ENCODE measurements at regions not wholly inside any gene's neighbourhood (a gene's known extent, or its start where the extent isn't known, plus 50 kb on each side); places are given as distances from the start of the nearest gene placed in this dataset.
A peak's percentile ranks its signal among the peaks of the same experiment; 100 is the strongest.

DNA sequence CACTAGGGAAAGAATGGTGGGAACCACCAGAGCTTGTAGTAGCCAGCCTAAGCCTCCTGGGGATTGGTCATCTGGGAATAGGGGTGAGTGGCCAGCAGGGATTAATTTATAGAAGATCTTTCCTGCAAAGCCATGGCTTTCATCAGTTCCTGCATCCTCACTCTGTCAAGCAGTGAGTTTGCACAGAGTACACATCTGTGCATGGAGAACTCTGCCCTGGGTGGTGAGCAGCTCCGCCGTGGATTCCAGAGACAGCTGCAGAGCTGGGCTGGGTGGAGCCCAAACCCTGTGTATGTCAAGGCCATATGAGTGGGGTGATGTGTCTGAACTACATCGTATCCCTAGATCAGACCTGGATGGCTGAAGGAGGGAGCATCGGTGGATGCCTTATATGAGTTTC lies 182.2 kb downstream of the GLI2 start:
- DNase-seq (ENCODE audit: low spot score), result no peak

DNA sequence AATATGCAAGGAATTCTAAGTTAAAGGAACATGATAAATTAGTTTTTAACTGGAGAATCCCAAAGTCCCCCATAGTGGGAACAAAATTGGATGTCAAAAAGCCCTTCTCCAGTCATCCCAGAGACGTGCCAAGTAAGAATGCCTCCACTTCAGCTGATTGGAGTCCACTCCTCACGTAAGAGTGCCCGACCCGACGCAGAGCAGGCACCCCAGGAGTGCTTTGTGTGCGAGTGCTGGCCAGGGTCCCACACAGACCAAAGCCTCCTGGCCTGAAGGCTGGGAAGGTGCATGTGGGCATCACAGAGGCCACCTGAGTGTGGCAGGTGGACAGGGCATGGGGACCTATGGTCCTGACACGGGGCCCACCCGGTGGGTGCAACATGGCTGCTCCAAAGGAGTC lies 183.5 kb downstream of the GLI2 start:
- DNase-seq (ENCODE audit: low spot score), result no peak

DNA sequence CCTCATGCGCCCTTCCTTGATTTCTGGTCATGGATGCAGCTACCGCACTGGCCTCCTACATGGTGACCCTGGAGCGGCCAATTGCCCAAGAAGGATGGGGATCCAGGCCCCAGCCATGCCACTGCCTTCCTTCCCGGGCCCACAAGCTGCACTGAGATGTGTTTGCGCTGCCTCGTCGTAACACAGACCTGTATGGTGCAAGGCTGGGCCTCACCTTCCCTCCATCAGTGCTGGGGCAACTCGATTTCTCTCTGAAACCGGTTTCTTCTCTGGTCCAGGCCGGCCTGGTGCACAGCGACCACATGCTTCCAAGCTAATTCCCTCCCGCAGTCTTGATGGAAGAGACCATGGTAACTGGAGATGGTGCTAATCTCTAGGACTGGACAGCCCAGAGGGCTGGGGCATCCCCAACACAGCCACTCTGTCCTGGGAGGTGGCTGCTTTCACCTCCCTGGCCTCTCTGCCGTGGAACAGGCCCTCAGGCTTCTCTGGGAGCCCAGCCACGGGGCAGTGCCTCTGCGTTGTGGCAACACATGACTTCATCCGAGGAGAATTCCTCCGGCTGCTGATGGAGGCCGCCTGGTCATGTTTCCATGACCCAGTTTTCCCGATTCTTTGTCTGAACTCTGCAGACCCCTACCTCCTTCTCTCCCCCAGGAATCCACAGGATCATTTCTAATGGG lies 184.2 kb downstream of the GLI2 start:
- DNase-seq (ENCODE audit: low spot score), result no peak

DNA sequence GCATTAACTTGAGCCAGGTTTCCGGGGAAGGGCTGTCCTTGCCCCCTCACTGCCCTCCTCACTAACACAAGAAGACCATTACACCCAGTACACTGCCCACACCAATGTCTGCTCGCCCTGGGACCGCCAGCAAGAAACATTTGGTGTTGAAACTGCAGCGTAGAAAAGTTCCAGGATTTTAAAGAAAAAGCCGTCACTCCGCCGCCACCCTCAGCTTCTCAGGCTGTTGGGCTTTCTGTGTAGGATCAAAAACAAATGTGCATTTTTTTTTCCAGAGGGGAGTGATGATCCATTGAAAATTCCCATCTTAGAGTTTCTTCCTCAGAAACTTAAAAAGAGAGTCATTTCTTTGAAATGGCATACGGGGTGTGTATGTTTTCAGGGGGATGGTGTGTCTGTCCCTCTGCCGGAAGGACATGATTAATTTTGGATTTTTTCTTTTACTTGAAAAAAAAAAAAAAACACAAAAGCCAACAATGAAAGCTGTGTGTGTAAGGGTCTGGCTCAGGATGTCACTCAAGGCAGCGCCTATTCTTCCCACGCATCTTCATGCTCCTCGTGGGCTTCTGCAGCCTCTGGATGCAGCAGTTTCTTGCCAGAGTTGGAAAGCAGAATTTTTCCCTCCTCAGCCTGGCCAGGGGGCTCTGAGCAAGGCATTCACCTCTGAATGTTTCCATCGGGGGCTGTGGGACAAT lies 184.9 kb downstream of the GLI2 start:
- no peak for DNase-seq (ENCODE audit: low spot score)

DNA sequence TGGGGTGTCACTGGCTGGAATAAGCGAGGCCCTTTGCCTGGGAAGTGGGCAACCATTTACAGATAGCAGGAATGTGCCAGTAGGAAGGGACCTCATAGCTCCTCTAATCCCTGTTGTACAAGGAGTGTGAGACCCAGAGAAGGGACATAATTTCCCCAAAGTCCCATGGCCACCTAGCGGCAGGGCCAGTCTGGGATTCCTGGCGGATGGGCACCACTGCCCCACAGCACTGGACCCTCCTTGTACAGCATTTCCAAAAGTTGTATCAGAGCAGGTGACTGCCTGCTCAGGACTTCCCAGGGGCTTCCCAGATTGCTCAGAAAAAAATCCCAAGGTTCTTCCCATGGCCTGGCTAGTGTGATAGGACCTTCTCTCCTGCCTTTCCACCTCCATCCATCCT lies 185.8 kb downstream of the GLI2 start:
- DNase-seq (ENCODE audit: low spot score), result no peak

DNA sequence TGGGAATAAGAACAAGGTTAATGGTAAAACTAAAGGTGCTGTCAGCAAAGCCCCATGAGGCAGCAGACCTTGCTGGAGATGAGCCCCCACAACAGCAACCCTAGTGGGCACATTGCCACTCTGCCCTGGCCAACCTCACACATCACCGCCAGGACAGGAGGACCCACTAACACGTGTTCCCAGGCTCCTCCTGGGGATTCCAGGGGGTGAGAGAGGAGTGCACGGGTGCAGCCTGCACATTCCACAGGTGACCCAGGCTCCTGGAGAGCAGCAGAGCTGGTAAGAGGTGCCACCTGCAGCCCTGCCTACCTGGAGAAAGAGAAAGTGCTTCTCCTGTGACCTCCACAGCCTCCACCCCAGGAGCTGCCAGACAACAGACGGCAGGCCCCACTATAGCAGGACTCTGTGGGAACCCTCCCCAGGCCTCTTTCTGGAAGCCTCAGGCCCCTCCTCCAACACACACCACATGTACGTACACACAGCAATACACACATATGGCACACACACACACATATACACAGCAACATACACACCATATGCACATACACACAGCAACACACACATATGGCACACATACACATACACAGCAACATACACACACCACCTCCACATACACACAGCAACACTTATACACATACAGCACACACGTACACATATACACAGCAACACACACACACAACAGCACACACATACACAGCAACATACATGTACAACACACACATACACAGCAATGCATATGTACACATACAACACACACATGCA lies 187.1 kb downstream of the GLI2 start:
- DNase-seq (ENCODE audit: low spot score), result no peak

DNA sequence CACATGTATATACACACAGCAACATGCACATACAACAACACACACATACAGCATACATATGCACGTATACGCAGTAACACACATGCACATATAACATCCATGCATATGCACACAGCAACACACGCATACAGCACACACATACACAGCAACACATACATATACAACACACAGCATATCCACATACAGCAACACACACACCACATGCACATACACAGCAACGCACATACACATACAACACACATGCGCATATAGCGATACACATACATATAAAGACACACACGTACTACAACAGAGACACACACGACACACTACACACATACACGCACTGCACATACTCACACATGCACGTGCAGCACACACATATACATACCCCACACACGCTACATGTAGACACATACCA lies 187.8 kb downstream of the GLI2 start:
- no peak for DNase-seq (ENCODE audit: low spot score)

DNA sequence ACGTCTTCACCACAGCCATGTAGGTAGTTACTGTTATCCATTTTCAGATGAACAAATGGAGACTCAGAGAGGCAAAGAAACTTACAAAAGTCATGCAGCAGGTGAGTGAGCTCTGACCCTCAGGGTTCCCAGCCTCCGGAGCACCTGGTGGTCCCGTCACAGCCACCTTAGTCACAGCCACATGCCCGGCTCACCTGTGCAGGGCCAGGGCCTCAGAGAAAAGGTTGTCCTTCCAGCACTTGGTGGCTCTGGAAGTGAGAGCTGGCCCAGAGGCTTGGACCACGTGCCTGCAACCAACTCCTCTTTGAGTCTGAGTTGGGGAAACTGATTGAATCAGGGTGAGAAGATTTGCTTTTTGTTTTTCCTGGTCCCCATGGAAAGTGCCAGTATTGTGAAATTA lies 189.3 kb downstream of the GLI2 start:
- DNase-seq (ENCODE audit: low spot score), result no peak

DNA sequence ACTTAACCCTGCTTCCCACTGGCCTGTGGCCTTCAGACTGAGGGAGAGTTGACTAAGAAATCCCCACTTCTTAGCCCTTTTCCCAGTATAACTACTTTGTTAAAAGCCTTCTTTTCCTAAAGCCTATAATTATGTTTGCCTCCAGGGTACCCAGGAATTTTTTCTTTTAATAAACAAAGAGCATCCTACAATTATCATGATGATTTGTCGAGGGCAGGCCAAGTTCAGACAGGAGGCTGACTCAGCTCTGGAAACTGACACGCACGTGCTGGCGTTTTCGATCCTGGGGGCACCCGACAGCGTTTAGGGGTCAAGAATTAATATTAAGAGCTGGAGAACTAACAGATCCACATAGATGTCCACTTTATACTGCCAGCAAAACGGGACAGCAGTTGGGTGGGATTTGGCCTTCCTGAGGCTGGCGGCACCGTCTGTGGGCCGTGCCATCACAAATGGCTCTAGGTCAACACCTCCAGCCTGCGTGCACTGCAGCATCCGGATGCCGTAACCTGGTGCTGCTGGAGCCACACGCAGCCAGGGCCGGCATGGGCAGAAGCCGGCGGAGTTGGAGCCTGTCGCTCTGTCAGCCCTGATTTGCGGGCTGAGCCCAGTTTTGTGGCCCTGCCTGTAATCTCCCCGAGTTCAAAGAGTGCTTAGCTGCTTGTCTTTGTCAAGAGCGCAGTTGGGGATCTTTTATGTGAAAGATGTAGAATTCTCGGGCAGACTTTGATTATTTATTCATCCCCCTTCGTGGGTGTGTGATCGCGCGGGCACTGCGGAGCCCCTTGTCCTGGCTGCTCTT lies 191.0 kb downstream of the GLI2 start:
- DNase-seq (ENCODE audit: low spot score), result no peak

DNA sequence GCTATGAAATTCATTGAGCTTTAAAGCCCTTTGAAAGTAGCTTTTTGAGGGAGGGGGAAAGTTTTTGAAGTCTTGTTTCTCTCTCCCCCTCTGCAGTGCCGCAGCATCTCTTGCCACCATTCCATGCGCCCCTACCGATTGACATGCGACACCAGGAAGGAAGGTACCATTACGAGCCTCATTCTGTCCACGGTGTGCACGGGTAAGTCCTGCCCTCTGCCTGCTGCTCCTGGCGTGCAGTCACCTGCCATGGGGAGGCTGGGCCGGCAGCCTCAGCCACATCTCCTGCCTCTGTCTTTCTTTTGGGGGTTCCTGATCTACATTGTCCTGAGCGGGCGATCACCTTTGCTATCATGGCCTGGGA lies 191.6 kb downstream of the GLI2 start:
- DNase-seq (ENCODE audit: low spot score), result no peak

DNA sequence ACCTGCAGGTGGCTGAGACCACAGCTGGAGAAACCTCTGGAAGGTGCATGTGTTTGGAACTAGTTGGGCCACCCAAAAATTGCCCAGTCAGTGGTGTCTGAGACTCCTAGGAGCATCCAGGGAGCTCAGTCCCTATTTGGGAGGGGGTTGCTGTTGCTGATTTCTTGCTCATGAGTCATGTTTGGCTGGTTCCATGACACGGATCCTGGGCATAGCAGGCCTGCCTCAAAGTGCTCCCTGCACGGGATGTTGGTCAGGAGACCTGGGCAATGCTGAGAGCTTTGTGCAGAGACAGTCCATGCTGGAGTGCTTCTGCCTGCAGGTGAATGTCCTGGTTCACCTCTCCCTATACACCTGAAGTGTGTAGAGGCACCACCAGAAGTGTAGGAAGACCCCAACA lies 194.2 kb downstream of the GLI2 start:
- DNase-seq (ENCODE audit: low spot score), result no peak

DNA sequence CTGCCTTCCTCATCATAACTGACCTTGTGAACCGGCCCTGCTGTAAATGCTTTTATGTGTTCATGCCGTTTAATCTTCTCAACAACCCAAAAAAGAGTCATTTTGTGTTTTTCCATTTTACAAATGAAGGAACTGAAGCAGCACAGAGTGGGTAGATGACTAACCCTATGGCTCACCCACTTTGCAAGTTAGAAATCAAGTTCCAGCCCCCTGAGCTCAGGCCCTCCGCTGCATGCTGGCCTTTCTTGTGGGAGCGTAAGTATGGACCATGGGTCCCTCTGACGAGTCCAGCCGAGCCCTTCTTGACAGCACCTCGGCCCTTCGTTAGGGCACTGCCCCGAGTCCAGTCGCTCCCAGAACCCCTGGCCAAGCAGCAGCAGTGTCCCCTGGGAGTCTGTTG lies 194.6 kb downstream of the GLI2 start:
- no peak for DNase-seq (ENCODE audit: low spot score)

DNA sequence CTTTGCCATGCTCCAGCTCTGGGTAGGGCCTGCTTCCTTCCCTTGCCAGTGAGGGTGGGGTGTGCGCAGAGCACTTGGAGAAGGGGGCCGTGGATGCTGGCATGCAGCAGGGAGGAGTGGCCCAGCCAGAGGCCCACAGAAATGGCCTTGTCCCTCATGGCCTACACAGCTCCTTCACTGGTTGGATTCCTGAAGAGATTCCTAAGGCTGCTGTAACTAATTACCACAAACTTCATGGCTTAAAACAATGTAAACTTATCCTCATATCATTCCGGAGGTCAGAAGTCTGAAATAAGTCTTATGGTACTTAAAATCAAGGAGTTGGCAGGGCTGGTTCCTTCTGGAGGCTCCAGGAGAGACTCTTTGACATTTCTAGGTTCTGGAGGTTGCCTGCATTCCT lies 195.2 kb downstream of the GLI2 start:
- no peak for DNase-seq (ENCODE audit: low spot score)

DNA sequence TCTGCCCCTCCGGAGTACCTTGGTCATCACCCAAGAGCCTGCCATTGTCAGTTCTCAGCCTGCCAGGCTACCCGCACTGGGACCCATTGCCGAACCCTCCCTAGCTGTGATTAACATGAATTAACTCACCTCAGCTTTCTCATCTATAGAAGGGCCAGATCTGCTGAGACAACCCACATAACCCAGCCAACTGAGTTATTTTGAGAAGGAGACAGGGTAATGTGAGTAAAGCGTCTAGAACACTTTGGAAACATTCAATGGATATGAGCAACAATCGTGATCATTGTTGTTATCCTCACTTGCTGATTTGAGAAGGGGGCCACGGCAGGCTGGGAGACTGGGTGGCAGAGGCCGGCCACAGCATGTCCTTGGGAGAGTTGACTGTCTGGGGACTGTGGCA lies 196.8 kb downstream of the GLI2 start:
- DNase-seq (ENCODE audit: low spot score), result no peak

DNA sequence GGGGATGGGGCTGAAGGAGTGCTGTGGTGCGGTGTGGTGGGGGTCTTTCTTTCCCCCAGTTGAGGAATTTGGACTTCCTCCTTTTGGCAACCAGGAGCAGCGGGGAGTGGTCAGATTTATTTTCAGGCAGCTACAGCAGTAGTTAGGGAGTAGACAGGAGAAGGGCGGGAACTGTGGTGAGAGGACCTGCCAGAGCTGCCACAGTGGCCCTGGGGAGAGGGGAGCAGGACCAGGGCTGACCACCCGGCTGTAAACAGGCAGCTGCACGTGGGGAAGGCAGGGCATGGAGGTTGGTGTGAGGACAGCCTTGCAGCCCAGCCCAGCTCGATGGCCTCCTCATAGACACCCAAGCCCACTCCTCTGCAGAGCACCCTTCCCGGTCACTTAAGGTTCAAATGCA lies 197.2 kb downstream of the GLI2 start:
- no peak for DNase-seq (ENCODE audit: low spot score)

DNA sequence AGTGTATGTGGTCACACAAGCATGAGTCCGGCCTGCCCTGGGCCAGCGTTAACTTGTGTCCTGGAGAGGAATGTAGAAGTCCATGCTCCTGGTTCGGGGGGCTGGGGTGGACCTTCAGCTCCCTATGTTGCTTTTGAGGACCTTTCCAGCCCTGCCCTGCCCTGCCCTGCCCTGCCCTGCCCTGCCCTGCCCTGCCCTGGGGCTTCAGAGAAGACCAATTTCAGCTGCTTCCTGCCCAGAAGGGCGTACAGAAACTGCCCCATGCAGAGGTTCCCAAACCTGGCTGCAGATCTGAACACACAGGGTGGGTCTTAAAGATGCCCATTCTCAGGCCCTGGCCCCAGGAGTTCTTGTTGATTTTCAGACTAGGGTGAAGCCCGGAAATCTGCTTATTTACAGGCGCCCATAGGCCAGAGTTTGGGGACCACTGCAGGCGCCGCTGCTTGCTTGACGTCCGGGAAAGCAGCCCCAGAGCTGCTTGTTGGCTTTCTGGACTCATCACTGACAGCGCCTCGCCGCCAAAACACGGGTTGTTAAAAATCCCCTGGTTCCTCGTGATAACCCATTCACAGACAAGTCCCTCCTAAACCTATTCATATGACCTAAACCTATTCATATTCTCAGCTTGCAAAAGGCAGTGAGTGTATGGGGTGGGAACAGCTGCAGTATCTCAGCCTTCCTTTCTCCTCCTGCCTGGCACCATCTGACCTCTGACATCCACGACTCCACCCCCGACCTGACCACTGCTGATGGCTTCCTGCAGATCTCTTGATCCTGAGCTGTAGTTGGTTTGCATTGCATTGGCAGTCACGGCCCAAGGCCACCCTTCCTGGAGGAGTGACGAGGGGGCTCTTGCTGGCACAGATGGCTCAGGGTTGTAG lies 198.3 kb downstream of the GLI2 start:
- DNase-seq (ENCODE audit: low spot score), result no peak

DNA sequence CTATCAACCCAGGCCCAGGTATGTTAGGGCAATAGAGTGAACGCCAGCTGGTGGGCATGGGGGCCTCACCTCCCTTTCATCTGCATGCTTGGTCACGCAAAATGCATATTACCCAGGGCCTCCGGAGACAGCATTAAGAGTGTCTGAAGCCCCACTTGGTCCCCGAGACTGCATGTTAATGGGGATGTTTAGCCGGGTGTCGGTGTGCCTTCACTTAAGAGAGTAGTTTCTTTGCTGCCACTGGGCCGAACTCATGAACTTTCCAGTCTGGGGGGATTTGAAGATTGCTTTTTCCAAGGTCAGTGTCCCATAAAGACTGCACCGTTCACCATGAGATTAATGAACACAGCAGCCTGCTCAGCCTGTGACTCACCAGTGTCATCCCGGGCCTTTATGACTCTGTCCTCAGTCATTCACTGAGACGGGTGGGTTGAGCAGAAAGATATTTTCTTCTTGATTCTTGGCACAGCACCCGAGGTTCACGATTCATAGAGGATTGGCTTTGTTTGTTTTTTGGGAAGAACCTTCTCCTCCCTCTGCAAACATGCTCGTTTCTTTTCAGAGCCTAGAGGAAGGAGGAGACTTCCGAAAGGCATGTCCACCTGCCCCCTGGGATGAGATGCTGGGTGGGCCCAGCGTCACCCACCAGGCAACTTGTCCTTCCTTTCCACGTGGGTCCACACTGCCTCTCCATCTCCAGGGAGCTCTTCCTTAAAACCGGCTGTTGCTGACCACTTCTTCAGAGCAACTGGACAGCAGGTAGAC lies 199.1 kb downstream of the GLI2 start:
- DNase-seq (ENCODE audit: low spot score), result peak; percentile 75

DNA sequence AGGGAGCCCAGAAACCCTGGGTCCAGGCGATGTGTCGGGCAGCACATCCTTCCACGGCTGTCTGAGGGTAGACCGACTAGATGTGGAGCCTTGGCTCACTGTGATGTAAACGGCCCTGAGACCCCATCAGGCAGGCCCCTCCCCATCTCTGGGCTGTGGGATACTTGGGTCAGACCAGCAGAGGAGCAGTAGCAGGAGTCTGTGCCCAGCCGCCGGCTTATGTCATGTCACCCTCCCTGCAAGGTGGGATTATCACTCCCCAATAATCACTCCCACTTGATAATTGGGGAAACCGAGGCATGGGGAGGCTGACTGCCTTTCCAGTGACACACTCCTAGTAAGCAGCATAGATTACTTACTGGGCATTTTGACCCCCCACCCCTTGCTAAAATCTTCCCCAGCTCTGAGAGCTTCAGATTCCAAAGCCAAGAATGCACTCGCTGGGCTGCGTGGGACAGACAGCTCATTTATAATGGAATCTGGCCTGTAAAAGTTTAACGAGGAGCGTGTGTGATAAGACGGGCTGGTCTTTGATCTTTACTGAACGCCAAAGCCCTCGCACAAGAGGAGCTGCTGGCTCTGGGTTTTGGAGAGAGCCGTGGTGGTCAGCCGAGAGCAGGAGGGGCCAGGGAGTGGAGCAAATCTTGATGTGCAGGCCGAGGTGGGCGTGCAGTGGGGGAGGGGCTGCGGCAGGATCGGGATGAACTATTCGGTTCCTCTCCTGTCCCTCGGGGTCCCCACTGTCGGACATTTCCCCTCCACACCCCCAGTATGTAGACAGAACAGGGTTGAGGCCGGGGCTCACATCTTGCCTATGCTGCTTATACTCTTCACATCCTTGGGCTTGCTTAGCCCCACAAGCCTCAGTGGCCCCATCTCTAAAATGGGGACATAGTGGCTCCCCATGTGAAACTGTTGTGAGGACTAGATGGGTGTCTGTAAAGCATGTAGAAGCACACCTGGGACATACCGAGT lies 200.0 kb downstream of the GLI2 start:
- no peak for DNase-seq (ENCODE audit: low spot score)

DNA sequence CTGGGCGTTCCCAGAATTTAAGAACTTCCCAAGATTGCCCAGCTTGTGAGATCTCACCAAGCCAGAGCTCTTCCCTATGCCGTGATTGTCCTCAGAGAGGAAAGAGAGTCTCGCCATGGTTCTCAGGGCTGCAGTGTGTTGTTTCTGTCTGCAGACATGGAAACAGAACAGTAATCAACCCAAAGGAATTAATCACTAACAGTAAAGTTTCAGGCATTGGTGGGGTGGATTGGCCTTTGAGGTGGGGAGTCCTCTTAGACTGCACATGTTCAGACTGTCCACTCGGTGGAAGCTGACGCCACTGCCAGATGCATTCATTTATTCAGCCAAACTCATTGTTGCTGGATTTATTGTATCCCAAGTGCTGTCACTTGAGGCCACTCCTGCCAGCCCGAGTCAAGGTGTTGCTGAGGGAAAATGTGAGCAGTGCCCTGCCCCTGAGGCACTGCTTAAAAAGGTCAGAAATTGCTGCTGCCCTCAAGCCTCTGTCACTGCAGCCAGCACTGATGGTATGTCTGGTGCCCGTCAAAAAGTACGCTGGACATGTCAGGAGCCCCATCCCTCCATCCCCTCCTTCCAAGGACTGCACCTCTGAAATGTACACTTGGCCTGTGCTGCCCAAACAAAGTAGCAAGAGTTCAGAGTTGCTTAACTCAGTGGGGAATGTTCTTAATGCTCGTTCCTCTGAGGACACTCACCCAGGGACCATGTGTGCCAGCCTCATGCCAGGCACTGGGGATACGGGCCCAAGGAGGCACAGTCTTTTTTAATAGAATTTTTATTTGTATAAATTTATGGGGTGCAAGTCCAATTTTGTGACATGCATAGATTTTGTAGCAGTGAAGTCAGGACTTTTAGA lies 201.0 kb downstream of the GLI2 start:
- DNase-seq (ENCODE audit: low spot score), result no peak
